ENCODE measurements at regions not wholly inside any gene's neighbourhood (a gene's known extent, or its start where the extent isn't known, plus 50 kb on each side); places are given as distances from the start of the nearest gene placed in this dataset.

DNA sequence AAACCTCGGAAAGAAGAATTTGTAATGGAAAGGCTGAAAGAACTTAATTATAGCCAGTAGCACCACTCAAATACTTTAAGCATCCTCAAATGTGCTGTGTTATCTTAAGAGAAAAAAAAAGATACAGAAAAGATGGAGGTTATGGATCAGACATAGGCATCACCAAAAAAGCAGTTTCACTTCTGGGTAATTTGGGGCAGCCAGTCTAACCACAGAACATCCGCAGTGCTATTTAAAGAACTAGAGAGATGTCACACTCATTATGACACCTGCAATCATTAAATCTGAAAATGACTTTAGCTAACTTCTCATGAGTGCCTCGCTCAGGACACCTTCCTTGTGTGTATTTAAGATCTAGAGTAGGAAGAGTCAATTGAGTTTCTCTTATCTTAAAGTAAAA lies 211.8 kb downstream of the RBM26 start:
- TF ChIP-seq, protein P1, sequence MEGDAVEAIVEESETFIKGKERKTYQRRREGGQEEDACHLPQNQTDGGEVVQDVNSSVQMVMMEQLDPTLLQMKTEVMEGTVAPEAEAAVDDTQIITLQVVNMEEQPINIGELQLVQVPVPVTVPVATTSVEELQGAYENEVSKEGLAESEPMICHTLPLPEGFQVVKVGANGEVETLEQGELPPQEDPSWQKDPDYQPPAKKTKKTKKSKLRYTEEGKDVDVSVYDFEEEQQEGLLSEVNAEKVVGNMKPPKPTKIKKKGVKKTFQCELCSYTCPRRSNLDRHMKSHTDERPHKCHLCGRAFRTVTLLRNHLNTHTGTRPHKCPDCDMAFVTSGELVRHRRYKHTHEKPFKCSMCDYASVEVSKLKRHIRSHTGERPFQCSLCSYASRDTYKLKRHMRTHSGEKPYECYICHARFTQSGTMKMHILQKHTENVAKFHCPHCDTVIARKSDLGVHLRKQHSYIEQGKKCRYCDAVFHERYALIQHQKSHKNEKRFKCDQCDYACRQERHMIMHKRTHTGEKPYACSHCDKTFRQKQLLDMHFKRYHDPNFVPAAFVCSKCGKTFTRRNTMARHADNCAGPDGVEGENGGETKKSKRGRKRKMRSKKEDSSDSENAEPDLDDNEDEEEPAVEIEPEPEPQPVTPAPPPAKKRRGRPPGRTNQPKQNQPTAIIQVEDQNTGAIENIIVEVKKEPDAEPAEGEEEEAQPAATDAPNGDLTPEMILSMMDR (IDR thresholded peaks at IDR 0.05; ENCODE audit: poor library complexity, severe bottlenecking): no peak
- TF ChIP-seq, protein P2, sequence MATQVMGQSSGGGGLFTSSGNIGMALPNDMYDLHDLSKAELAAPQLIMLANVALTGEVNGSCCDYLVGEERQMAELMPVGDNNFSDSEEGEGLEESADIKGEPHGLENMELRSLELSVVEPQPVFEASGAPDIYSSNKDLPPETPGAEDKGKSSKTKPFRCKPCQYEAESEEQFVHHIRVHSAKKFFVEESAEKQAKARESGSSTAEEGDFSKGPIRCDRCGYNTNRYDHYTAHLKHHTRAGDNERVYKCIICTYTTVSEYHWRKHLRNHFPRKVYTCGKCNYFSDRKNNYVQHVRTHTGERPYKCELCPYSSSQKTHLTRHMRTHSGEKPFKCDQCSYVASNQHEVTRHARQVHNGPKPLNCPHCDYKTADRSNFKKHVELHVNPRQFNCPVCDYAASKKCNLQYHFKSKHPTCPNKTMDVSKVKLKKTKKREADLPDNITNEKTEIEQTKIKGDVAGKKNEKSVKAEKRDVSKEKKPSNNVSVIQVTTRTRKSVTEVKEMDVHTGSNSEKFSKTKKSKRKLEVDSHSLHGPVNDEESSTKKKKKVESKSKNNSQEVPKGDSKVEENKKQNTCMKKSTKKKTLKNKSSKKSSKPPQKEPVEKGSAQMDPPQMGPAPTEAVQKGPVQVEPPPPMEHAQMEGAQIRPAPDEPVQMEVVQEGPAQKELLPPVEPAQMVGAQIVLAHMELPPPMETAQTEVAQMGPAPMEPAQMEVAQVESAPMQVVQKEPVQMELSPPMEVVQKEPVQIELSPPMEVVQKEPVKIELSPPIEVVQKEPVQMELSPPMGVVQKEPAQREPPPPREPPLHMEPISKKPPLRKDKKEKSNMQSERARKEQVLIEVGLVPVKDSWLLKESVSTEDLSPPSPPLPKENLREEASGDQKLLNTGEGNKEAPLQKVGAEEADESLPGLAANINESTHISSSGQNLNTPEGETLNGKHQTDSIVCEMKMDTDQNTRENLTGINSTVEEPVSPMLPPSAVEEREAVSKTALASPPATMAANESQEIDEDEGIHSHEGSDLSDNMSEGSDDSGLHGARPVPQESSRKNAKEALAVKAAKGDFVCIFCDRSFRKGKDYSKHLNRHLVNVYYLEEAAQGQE (IDR thresholded peaks at IDR 0.05; ENCODE audit: borderline replicate concordance): no peak
- TF ChIP-seq EP300 (conservative IDR thresholded peaks at IDR 0.05; ENCODE audit: poor library complexity, severe bottlenecking) (no peak), MXI1 (conservative IDR thresholded peaks at IDR 0.05; ENCODE audit: poor library complexity, severe bottlenecking) (no peak), RAD21 (conservative IDR thresholded peaks at IDR 0.05) (no peak), TAF1 (IDR thresholded peaks at IDR 0.05; ENCODE audit: low read depth) (no peak), SMC3 (conservative IDR thresholded peaks at IDR 0.05; ENCODE audit: poor library complexity) (no peak), POLR2AphosphoS5 (IDR thresholded peaks at IDR 0.05) (no peak)
- H3K36me3 ChIP-seq (ENCODE audit: insufficient read depth, low read length): no peaks in the 10 kb centered on the region

DNA sequence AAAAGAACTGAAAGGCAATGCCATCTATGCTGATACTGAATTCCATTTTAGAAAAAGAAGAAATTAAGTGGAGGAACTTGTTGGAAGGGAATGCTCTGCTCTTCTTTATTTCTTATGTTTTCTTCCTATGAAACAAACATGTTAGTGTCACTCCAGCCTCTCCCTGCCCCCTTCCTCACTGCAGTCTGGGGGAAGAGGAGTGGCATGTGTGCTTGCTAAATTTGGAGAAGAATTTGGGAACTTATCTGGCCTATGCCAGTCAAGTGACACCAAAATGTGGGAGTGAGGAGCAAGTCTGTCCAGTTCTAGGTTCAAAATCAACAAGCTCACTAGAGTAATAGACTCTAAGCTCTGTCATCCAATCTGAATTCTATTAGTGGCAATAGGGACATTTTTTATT lies 214.6 kb downstream of the RBM26 start:
- Histone ChIP-seq H3K9me3 (ENCODE audit: low read length) (no peaks in the 10 kb centered on the region), H4K20me1 (ENCODE audit: insufficient read depth) (no peaks in the 10 kb centered on the region), H3K9me2 (ENCODE audit: insufficient read depth, low read length) (no peaks in the 10 kb centered on the region), H3K79me2 (replicated peaks; ENCODE audit: insufficient read depth, low read length) (no peaks in the 10 kb centered on the region), H3K27me3 (ENCODE audit: insufficient read depth, low read depth, low read length) (no peaks in the 10 kb centered on the region), H2AFZ (ENCODE audit: low read depth, low read length) (no peak overlapping the region), H3K4me3 (ENCODE audit: low read length) (no peak overlapping the region), H3K9ac (ENCODE audit: low read length) (no peak overlapping the region), H3F3A (ENCODE audit: insufficient read depth, low read length, poor library complexity, severe bottlenecking) (no peaks in the 10 kb centered on the region), H3K27ac (ENCODE audit: low read length) (no peak overlapping the region), H3K36me3 (ENCODE audit: insufficient read depth, low read length) (no peaks in the 10 kb centered on the region), H3K4me2 (ENCODE audit: low read length) (no peak overlapping the region)
- TF ChIP-seq SMC3 (conservative IDR thresholded peaks at IDR 0.05; ENCODE audit: poor library complexity) (no peak), EP300 (conservative IDR thresholded peaks at IDR 0.05; ENCODE audit: poor library complexity, severe bottlenecking) (no peak), TAF1 (IDR thresholded peaks at IDR 0.05; ENCODE audit: low read depth) (no peak), EZH2 (IDR thresholded peaks at IDR 0.05; ENCODE audit: borderline replicate concordance, insufficient read depth, low read length, poor library complexity, severe bottlenecking) (no peak), RAD21 (conservative IDR thresholded peaks at IDR 0.05) (no peak), MXI1 (conservative IDR thresholded peaks at IDR 0.05; ENCODE audit: poor library complexity, severe bottlenecking) (no peak), POLR2AphosphoS5 (IDR thresholded peaks at IDR 0.05) (no peak)
- TF ChIP-seq, protein P1 (IDR thresholded peaks at IDR 0.05; ENCODE audit: poor library complexity, severe bottlenecking): no peak
- TF ChIP-seq, protein P2 (IDR thresholded peaks at IDR 0.05; ENCODE audit: borderline replicate concordance): no peak

More for the DNA sequence above, 211.8 kb downstream of the RBM26 start:
- Histone ChIP-seq H4K20me1 (ENCODE audit: insufficient read depth) (no peaks in the 10 kb centered on the region), H3K27ac (ENCODE audit: low read length) (no peak overlapping the region), H3K9me3 (ENCODE audit: low read length) (no peaks in the 10 kb centered on the region), H2AFZ (ENCODE audit: low read depth, low read length) (no peak overlapping the region), H3K79me2 (replicated peaks; ENCODE audit: insufficient read depth, low read length) (no peaks in the 10 kb centered on the region), H3K9me2 (ENCODE audit: insufficient read depth, low read length) (no peaks in the 10 kb centered on the region), H3K4me3 (ENCODE audit: low read length) (no peak overlapping the region), H3K27me3 (ENCODE audit: insufficient read depth, low read depth, low read length) (no peaks in the 10 kb centered on the region), H3K4me2 (ENCODE audit: low read length) (no peak overlapping the region), H3F3A (ENCODE audit: insufficient read depth, low read length, poor library complexity, severe bottlenecking) (no peaks in the 10 kb centered on the region), H3K9ac (ENCODE audit: low read length) (no peak overlapping the region)
